Mucosa of rectum (tissue), 2 donors: ENCODE measurements at regions not wholly inside any gene's neighbourhood (a gene's known extent, or its start where the extent isn't known, plus 50 kb on each side); places are given as distances from the start of the nearest gene placed in this dataset.

Experiments used
- H3K27ac ChIP-seq, 2 donors: one replicate each; pipeline ENCODE4 v1.7.0; 2013; ENCODE audit warnings: inconsistent platforms in 2 of 2, low read depth in 2 of 2, low read length in 2 of 2
- H3K27me3 ChIP-seq, 2 donors: one replicate each; pipeline ENCODE4 v1.7.0; 2013; ENCODE audit warnings: low read length in 2 of 2; ENCODE audit not compliant: control insufficient read depth in 2 of 2, insufficient read depth in 2 of 2
- H3K36me3 ChIP-seq, 2 donors: one replicate each; pipeline ENCODE4 v1.7.0; 2013; ENCODE audit warnings: low read length in 2 of 2; ENCODE audit not compliant: control insufficient read depth in 2 of 2, insufficient read depth in 2 of 2
- H3K4me1 ChIP-seq, 2 donors: one replicate each; pipeline ENCODE4 v1.7.0; 2013; ENCODE audit warnings: low read length in 2 of 2, mild to moderate bottlenecking in 1 of 2; ENCODE audit not compliant: control insufficient read depth in 2 of 2, insufficient read depth in 2 of 2
- H3K4me3 ChIP-seq, 2 donors: one replicate each; pipeline ENCODE4 v1.7.0; 2013; ENCODE audit warnings: low read length in 2 of 2
- H3K9ac ChIP-seq, 2 donors: one replicate each; pipeline ENCODE4 v1.7.0; 2013; ENCODE audit warnings: low read length in 2 of 2, low read depth in 1 of 2, mild to moderate bottlenecking in 1 of 2
- H3K9me3 ChIP-seq, 2 donors: one replicate each; pipeline ENCODE4 v1.7.0; 2013; ENCODE audit warnings: low read length in 2 of 2; ENCODE audit not compliant: control insufficient read depth in 2 of 2
- donor health status: healthy.
- donor health status: Normal muscosa, but diverticular disease.

DNA sequence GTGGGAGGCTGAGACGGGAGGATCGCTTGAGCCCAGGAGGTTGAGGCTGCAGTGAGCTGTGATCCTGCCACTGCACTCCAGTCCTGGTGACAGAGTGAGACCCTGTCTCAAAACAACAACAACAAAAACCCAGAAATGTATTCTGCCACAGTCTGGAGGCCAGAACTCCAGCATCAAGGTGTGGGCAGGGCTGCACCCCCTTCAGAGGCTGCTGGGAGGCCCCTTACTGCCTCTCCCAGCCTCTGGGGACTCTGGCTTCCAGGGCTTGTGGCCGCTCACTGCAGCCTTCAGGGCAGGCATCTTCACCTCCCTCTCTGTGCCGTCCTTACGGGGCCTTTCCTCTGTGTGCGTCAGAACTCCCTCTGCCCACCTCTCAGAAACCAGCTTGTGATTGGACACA, 209.4 kb upstream of the GSE1 start:
- Histone ChIP-seq H3K4me3 (no peak overlapping the region), H3K27me3 (no peaks in the 10 kb centered on the region), H3K9me3 (no peaks in the 10 kb centered on the region), H3K9ac (no peak overlapping the region), H3K27ac (no peak overlapping the region), H3K4me1 (no peaks in the 10 kb centered on the region), H3K36me3 (no peaks in the 10 kb centered on the region)

GRCh38 chr16:85412911-85413520, 200.1 kb upstream of the GSE1 start:
- Histone ChIP-seq H3K4me3 (no peak overlapping the region), H3K27ac (no peak overlapping the region), H3K9ac (no peak overlapping the region), H3K36me3 (no peaks in the 10 kb centered on the region), H3K27me3 (no peaks in the 10 kb centered on the region), H3K4me1 (peaks cover 0 to 3% of the 10 kb centered on the region in 2 donors), H3K9me3 (no peaks in the 10 kb centered on the region)

DNA sequence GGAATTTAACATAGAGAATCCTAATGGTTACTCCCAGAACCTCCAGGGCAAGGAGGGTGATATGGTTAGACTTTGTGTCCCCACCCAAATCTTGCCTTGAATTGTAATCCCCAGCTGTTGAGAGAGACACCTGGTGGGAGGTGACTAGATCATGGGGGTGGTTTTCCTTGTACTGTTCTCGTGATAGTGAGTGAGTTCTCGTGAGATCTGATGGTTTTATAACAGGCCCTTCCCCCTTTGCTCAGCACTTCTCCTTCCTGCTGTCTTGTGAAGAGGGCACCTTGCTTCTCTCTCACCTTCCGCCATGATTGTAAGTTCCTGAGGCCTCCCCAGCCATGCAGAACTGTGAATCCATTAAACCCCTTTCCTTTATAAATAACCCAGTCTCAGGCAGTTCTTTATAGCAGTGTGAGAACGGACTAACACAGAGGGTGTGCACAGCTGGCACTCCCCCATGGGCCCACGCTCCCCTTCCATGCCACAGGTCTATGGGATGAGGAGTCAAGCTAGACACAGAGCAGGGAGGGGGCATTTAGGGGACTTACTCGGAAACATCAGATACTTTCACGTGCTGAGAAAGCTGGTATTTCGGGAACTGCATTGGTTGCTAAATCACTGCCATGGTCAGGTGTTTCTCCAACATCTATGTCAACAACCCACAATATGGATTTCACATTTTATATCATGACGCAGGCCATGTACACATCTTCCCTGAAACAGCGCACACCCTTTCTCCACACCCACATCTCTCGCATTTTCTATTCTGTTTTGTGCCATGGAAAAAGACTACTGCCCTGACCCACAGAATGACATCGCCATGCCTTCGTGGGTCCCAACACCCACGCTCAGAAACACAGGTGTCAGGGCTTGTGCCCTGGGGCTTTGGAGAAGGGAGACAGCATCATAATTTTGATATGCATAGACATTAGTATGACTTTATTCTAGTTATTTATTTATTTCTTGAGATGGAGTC, 199.1 kb upstream of the GSE1 start:
- H3K4me3 ChIP-seq = no peak overlapping the region
- H3K36me3 ChIP-seq = no peaks in the 10 kb centered on the region
- peaks cover 0 to 3% of the 10 kb centered on the region in 2 donors for H3K4me1 ChIP-seq
- no peaks in the 10 kb centered on the region for H3K27me3 ChIP-seq
- H3K9me3 ChIP-seq = no peaks in the 10 kb centered on the region
- no peak overlapping the region for H3K27ac ChIP-seq
- H3K9ac ChIP-seq = no peak overlapping the region

GRCh38 chr16:85415196-85416090, 197.7 kb upstream of the GSE1 start:
- no peaks in the 10 kb centered on the region for H3K36me3 ChIP-seq
- no peaks in the 10 kb centered on the region for H3K9me3 ChIP-seq
- H3K27me3 ChIP-seq = no peaks in the 10 kb centered on the region
- no peak overlapping the region for H3K9ac ChIP-seq
- H3K27ac ChIP-seq = no peak overlapping the region
- H3K4me3 ChIP-seq = no peak overlapping the region
- H3K4me1 ChIP-seq = peaks cover 2 to 3% of the 10 kb centered on the region in 2 donors

- Histone ChIP-seq H3K9ac (no peak overlapping the region), H3K27me3 (no peaks in the 10 kb centered on the region), H3K4me3 (peak overlapping the region in 1 of 2 donors; percentile 48), H3K36me3 (no peaks in the 10 kb centered on the region), H3K9me3 (no peaks in the 10 kb centered on the region), H3K27ac (peak overlapping the region in 1 of 2 donors; percentile 18), H3K4me1 (peaks cover 9 to 11% of the 10 kb centered on the region in 2 donors)
These were observed 196.7 kb upstream of the GSE1 start for GRCh38 chr16:85416228-85417109.

- H3K9me3 ChIP-seq = no peaks in the 10 kb centered on the region
- no peaks in the 10 kb centered on the region for H3K27me3 ChIP-seq
- H3K9ac ChIP-seq = no peak overlapping the region
- H3K36me3 ChIP-seq = no peaks in the 10 kb centered on the region
- no peak overlapping the region for H3K4me3 ChIP-seq
- H3K4me1 ChIP-seq = peaks cover 13 to 19% of the 10 kb centered on the region in 2 donors
- no peak overlapping the region for H3K27ac ChIP-seq
These were observed 195.8 kb upstream of the GSE1 start for GRCh38 chr16:85417156-85417860.

GRCh38 chr16:85418978-85419491, 194.1 kb upstream of the GSE1 start:
- no peaks in the 10 kb centered on the region for H3K36me3 ChIP-seq
- no peaks in the 10 kb centered on the region for H3K27me3 ChIP-seq
- H3K9me3 ChIP-seq = no peaks in the 10 kb centered on the region
- no peak overlapping the region for H3K4me3 ChIP-seq
- H3K4me1 ChIP-seq = peaks cover 24 to 35% of the 10 kb centered on the region in 2 donors
- H3K9ac ChIP-seq = no peak overlapping the region
- no peak overlapping the region for H3K27ac ChIP-seq

DNA sequence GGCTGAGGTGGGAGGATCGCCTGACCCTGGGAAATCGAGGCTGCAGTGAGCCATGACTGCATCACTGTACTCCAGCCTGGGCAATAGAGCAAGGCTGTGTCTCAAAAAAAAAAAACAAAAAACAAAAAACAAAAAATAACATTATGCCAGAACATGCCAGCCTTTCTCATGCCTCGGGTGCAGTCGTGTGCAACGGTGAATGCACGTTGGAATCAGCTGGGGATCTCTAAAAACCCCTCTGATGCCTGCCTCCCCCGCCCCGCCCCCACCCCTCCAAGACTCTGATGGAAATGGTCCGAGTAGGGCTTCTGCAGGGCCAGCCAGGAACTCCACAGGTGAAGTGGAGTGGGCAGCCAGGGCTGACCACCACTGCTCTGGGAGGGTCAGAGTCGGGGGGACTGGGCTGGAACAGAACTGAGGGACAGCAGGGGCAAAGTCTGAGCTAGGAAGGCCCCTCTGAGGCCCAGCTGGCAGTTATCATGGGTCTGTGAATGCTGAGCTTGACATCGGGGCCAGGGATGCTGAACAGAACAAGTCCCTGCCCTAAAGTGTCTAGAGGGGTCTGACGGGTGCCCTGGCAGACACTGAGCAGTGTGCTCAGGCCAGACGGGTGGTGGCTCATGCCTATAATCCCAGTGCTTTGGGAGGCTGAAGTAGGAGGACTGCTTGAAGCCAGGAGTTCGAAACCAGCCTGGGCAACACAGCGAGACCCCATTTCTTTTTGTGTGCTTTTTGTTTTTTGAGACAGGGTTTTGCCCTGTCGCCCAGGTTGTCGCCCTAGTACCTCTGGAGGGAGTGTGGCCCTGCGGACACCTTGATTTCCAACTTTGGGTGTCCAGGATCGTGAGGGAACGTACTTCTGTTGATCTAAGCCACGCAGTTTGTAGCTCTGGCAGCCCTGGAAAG, 193.4 kb upstream of the GSE1 start:
- Histone ChIP-seq H3K9me3 (no peaks in the 10 kb centered on the region), H3K9ac (no peak overlapping the region), H3K27me3 (no peaks in the 10 kb centered on the region), H3K27ac (no peak overlapping the region), H3K4me3 (no peak overlapping the region), H3K4me1 (peaks cover 24 to 42% of the 10 kb centered on the region in 2 donors), H3K36me3 (no peaks in the 10 kb centered on the region)
